ENCODE measurements at regions not wholly inside any gene's neighbourhood (a gene's known extent, or its start where the extent isn't known, plus 50 kb on each side); places are given as distances from the start of the nearest gene placed in this dataset.

DNA sequence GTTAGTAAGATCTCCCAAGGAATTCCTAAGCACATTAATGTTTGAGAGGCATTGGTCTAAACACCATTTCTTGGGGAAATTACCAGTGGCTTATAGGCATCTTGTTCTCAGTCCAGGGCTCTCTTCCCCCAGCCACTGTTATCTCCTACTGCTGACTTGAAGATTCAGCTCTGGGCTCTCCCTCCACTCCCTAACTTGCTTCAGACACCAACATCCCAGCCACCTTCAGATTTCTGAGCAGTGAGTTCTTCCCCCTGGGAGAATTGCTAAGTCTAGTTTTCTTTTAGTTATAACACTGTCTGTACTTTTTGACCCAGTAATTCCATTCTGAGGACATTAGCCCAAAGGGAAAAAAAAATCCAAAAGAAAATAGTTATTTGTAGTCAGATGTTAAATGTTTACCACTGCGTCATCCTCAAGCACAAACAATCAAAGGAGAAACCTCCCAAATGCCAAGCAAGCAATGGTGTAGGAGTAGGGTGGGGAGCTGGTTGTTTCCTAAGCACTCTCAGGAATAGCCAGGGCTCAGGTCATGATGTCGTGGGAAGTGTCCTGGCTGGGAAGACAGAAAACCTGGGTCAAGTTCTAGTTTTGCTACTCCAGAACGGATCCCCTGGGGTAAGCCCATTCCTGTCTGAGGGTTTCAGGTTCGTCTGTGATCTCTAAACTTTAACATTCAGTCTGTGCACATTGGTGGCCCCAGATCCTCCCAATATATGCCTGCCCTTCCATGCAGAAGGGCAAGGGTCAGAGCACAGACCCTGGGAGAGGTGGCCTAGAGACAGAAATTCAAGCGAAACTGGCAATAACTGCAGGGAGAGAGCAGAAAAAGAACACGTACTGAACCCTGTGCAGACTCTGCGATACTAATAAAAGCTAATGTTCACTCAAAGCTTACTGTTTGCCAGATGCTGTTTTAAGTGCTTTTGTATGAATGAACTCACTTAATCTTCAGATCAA lies 191.1 kb upstream of the FGGY start:
- no peak overlapping the region for H3K27ac ChIP-seq (ENCODE audit: low read depth, low read length)
- H3K9me3 ChIP-seq (ENCODE audit: control insufficient read depth, insufficient read depth, low read length), result no peaks in the 10 kb centered on the region
- H3K27me3 ChIP-seq (ENCODE audit: control insufficient read depth, insufficient read depth, low read length), result no peaks in the 10 kb centered on the region
- no peak for DNase-seq (ENCODE audit: low read depth, low spot score)
- TF ChIP-seq, protein P1, sequence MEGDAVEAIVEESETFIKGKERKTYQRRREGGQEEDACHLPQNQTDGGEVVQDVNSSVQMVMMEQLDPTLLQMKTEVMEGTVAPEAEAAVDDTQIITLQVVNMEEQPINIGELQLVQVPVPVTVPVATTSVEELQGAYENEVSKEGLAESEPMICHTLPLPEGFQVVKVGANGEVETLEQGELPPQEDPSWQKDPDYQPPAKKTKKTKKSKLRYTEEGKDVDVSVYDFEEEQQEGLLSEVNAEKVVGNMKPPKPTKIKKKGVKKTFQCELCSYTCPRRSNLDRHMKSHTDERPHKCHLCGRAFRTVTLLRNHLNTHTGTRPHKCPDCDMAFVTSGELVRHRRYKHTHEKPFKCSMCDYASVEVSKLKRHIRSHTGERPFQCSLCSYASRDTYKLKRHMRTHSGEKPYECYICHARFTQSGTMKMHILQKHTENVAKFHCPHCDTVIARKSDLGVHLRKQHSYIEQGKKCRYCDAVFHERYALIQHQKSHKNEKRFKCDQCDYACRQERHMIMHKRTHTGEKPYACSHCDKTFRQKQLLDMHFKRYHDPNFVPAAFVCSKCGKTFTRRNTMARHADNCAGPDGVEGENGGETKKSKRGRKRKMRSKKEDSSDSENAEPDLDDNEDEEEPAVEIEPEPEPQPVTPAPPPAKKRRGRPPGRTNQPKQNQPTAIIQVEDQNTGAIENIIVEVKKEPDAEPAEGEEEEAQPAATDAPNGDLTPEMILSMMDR (IDR thresholded peaks at IDR 0.05; ENCODE audit: low read depth, low read length), result no peak
- CTCF ChIA-PET, result no interaction called here
- POLR2A ChIA-PET, result no interaction called here
- H3K4me3 ChIP-seq (ENCODE audit: low read depth, low read length), result no peak overlapping the region

DNA sequence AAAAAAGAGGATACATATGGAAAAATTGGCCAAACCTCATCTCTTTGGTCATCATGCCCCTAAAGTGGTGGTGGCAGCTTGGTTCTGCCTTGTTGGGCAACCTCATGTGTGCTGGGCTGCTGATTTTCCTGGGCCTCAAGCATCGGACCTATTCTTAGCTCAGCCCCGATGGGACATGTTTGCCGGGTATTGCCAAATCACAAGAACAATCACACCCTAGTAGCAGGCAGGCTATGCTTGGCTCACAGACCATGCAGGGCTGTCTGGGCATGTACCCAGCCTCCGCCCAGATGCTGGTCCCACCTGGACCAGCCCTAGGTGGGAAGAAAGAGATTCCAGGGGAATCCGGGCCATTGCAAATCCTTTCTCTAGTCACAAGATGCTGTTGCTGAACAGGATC lies 189.4 kb upstream of the FGGY start:
- TF ChIP-seq, protein P1 (IDR thresholded peaks at IDR 0.05; ENCODE audit: low read depth, low read length), result no peak
- POLR2A ChIA-PET, result no interaction called here
- no peak overlapping the region for H3K4me3 ChIP-seq (ENCODE audit: low read depth, low read length)
- no peak for DNase-seq (ENCODE audit: low read depth, low spot score)
- H3K27me3 ChIP-seq (ENCODE audit: control insufficient read depth, insufficient read depth, low read length), result no peaks in the 10 kb centered on the region
- no peaks in the 10 kb centered on the region for H3K9me3 ChIP-seq (ENCODE audit: control insufficient read depth, insufficient read depth, low read length)
- CTCF ChIA-PET, result no interaction called here
- no peak overlapping the region for H3K27ac ChIP-seq (ENCODE audit: low read depth, low read length)

DNA sequence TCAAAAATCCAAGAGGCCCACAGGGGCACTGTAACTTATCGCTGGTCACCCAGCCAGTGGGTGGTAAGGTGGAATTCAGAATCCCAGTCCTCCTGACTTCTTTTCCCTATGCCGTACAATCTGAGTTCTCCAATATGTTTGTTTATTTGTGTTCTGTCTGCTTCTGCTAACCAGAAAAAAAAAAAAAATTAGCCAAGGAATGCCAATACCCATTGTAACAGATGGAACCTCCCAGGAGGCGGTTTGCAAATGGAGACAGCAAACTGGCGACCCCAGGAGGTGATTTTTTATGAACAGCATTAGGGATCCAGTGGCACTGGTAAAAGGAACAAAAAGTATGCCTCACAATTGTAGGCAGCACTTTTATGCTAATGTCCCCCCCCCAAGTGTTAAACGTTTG lies 189.0 kb upstream of the FGGY start:
- Histone ChIP-seq H3K27me3 (ENCODE audit: control insufficient read depth, insufficient read depth, low read length) (no peaks in the 10 kb centered on the region), H3K4me3 (ENCODE audit: low read depth, low read length) (no peak overlapping the region), H3K9me3 (ENCODE audit: control insufficient read depth, insufficient read depth, low read length) (no peaks in the 10 kb centered on the region), H3K27ac (ENCODE audit: low read depth, low read length) (no peak overlapping the region)
- ChIA-PET POLR2A (no interaction called here), CTCF (no interaction called here)
- TF ChIP-seq, protein P1 (IDR thresholded peaks at IDR 0.05; ENCODE audit: low read depth, low read length), result no peak
- DNase-seq (ENCODE audit: low read depth, low spot score), result no peak

DNA sequence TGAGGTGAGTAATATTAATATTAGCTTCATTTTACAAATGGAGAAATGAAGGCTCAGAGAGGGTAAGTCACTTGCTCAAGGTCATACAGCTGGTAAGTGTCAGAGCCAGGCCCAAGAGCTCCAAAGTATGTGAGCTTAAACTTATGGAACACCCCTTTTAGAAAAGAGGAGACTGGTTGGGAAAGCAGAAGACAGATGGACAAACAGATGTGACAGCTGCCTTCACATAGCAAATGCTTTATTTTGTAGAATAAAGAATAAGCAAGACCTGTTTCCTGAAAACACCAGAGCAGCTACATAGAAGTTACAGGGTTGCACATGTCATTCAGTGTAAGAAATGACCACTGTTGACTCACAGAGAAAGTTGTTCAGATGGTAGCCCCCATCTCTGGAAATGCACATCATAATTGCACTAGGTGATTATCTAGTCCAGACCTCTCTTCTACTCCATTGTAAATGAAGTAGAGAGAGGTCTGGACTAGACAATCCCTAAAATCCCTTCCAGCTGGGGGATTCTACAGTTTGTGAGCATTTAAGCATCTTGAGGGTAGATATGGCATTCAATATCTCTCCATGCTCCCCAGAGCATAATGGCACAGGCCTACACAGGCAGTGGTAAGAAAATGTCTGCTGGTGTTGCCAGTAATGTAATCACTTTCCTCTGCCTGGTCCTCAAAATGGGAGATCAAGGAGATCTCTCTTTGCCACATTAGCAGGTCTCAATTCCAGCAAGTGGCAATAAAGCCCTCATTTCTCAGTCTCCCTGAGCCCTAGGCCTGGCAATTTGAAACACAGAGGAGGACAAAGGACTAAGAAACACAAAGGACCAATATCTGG lies 188.2 kb upstream of the FGGY start:
- Histone ChIP-seq H3K27ac (ENCODE audit: low read depth, low read length) (no peak overlapping the region), H3K4me3 (ENCODE audit: low read depth, low read length) (no peak overlapping the region), H3K27me3 (ENCODE audit: control insufficient read depth, insufficient read depth, low read length) (no peaks in the 10 kb centered on the region), H3K9me3 (ENCODE audit: control insufficient read depth, insufficient read depth, low read length) (no peaks in the 10 kb centered on the region)
- DNase-seq (ENCODE audit: low read depth, low spot score), result no peak
- CTCF ChIA-PET, result no interaction called here
- TF ChIP-seq, protein P1 (IDR thresholded peaks at IDR 0.05; ENCODE audit: low read depth, low read length), result no peak
- POLR2A ChIA-PET, result no interaction called here

DNA sequence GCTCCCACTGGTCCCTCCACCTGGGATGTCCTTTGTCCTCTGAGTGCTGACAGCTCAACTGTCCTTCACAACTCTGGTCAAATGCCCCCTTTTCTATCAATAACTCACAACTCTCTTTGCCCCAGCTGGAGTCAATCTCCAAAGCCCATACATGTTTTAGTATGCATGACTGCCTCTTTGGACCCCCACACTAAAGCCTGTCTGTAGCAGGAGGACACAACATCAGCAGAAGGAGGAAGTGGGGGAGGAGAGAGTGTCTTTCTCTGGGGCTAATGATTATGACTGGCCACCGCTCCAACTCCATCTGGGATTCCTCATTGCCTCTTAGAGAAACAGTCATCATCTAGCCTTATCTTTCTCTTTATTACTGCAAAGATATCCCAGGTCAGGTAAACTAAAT lies 186.6 kb upstream of the FGGY start:
- no peak overlapping the region for H3K27ac ChIP-seq (ENCODE audit: low read depth, low read length)
- CTCF ChIA-PET, result no interaction called here
- no peak for DNase-seq (ENCODE audit: low read depth, low spot score)
- TF ChIP-seq, protein P1 (IDR thresholded peaks at IDR 0.05; ENCODE audit: low read depth, low read length), result no peak
- H3K4me3 ChIP-seq (ENCODE audit: low read depth, low read length), result no peak overlapping the region
- no peaks in the 10 kb centered on the region for H3K9me3 ChIP-seq (ENCODE audit: control insufficient read depth, insufficient read depth, low read length)
- H3K27me3 ChIP-seq (ENCODE audit: control insufficient read depth, insufficient read depth, low read length), result no peaks in the 10 kb centered on the region
- POLR2A ChIA-PET, result no interaction called here

All from AG04450 (cell line).